SK-N-SH treated with all-trans-retinoic acid at 6 μM for 48 hours (cell line): ENCODE measurements at regions not wholly inside any gene's neighbourhood (a gene's known extent, or its start where the extent isn't known, plus 50 kb on each side); places are given as distances from the start of the nearest gene placed in this dataset.

Experiments
- ARNTL ChIP-seq: fragments of 450-650 bp; formaldehyde crosslinking; IDR thresholded peaks from 2 replicates; pipeline ENCODE4 v1.5.0; 2020; ENCODE audit warnings: low read depth, mild to moderate bottlenecking, moderate library complexity, borderline replicate concordance
- ZFP30 ChIP-seq: fragments of 450-650 bp; formaldehyde crosslinking; IDR thresholded peaks from 2 replicates; pipeline ENCODE4 v1.5.0; 2022; ENCODE audit warnings: mild to moderate bottlenecking, moderate library complexity

DNA sequence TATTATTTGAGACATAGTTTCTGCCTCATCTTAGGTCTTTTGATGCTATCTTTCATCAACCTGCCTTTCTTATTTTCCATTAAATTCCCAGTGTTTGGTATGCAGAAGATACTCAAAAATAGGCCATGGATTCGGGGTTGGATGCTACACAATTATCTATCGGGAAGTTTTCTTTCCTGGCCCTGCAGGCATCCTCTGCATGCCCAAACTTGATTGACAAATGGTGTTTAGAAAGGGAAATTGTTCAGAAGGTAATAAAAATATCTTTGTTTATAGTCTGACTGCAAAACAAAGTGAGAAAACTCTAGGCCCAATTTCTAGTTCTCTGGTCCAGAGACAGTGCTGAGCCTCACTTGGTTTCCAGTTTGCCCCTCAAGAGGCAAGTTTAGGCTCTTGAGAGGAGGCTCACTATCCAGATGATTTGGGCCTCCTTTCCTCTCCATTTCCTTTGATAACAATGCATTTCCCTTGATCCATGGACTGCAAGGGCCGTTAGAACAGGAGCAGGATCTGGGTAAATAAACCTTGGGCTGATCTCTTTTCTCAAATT, 157.1 kb upstream of the DPH6 start:
- TF ChIP-seq ARNTL (CRISPR knock-in tag): no peak
- TF ChIP-seq ZFP30 (CRISPR knock-in tag): no peak
